HepG2 (cell line): ENCODE measurements at regions not wholly inside any gene's neighbourhood (a gene's known extent, or its start where the extent isn't known, plus 50 kb on each side); places are given as distances from the start of the nearest gene placed in this dataset.

Source experiments
- ELF4 ChIP-seq: sonication (generic); formaldehyde crosslinking; IDR thresholded peaks from 2 replicates; pipeline ENCODE4 v1.5.0; 2020; ENCODE audit warnings: missing genetic modification reagents, mild to moderate bottlenecking, moderate library complexity, borderline replicate concordance
- KDM5B ChIP-seq: sonication (generic); formaldehyde crosslinking; IDR thresholded peaks from 2 replicates; pipeline ENCODE4 v1.4.0; 2020; ENCODE audit warnings: missing genetic modification reagents, mild to moderate bottlenecking, borderline replicate concordance
- KLF15 ChIP-seq: sonication (generic); formaldehyde crosslinking; IDR thresholded peaks from 2 replicates; pipeline ENCODE4 v1.8.1; 2023; ENCODE audit warnings: borderline replicate concordance, mild to moderate bottlenecking, inconsistent platforms, missing genetic modification reagents, mixed read lengths
- REPIN1 ChIP-seq: sonication (generic); formaldehyde crosslinking; IDR thresholded peaks from 2 replicates; pipeline ENCODE4 v1.8.0; 2022; ENCODE audit warnings: missing genetic modification reagents, low read depth, mild to moderate bottlenecking, borderline replicate concordance
- SIX4 ChIP-seq: sonication (generic); formaldehyde crosslinking; IDR thresholded peaks from 2 replicates; pipeline ENCODE4 v1.4.0; 2020; ENCODE audit warnings: missing genetic modification reagents
- TBX3 ChIP-seq: fragments of 450-650 bp; IDR thresholded peaks from 2 replicates; pipeline ENCODE4 v1.6.1; 2017; ENCODE audit warnings: antibody characterized with exemption, mild to moderate bottlenecking, inconsistent platforms, borderline replicate concordance
- THYN1 ChIP-seq: sonication (generic); formaldehyde crosslinking; IDR thresholded peaks from 2 replicates; pipeline ENCODE4 v1.8.1; 2023; ENCODE audit warnings: low read depth, mild to moderate bottlenecking, moderate library complexity, missing genetic modification reagents, borderline replicate concordance
- ZMYM2 ChIP-seq: sonication (generic); formaldehyde crosslinking; IDR thresholded peaks from 2 replicates; pipeline ENCODE4 v1.8.0; 2022; ENCODE audit warnings: mild to moderate bottlenecking, missing genetic modification reagents
- ZNF737 ChIP-seq: sonication (generic); formaldehyde crosslinking; IDR thresholded peaks from 2 replicates; pipeline ENCODE4 v1.5.0; 2020; ENCODE audit warnings: missing genetic modification reagents, mild to moderate bottlenecking, borderline replicate concordance
- TF ChIP-seq, protein P1 (sequence below): sonication (generic); formaldehyde crosslinking; IDR thresholded peaks from 2 replicates; pipeline ENCODE4 v1.8.1; 2023; ENCODE audit warnings: mild to moderate bottlenecking, missing genetic modification reagents
- TF ChIP-seq, protein P2 (sequence below): sonication (generic); formaldehyde crosslinking; IDR thresholded peaks from 2 replicates; pipeline ENCODE4 v1.4.0; 2020; ENCODE audit warnings: missing genetic modification reagents, borderline replicate concordance

DNA sequence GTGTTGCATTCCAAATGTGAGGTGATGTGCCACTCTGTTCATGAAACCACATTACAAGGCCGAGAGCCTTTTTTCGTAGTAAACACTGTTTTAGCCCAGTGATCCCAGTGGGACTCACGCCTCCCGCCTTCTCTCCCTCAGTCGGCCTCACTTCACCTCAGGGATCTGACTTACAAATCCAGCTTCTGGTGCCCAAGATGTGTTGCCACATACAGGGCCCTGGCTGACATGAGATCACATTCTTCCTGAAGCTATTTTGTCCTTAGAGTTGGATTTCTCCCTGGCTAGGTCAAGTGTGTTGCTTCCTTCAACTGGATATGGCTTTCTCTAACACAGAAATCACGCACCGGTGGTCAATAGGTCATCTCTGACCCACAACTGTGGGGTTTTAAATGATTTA, 354.7 kb downstream of the FBXW7 start (continued):
- TF ChIP-seq, protein P1, sequence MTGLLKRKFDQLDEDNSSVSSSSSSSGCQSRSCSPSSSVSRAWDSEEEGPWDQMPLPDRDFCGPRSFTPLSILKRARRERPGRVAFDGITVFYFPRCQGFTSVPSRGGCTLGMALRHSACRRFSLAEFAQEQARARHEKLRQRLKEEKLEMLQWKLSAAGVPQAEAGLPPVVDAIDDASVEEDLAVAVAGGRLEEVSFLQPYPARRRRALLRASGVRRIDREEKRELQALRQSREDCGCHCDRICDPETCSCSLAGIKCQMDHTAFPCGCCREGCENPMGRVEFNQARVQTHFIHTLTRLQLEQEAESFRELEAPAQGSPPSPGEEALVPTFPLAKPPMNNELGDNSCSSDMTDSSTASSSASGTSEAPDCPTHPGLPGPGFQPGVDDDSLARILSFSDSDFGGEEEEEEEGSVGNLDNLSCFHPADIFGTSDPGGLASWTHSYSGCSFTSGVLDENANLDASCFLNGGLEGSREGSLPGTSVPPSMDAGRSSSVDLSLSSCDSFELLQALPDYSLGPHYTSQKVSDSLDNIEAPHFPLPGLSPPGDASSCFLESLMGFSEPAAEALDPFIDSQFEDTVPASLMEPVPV, result no peak
- TF ChIP-seq ZNF737 (CRISPR knock-in tag) (no peak), ZMYM2 (no peak), THYN1 (no peak), ELF4 (no peak), REPIN1 (CRISPR knock-in tag) (no peak), KDM5B (CRISPR knock-in tag) (no peak), TBX3 (no peak), SIX4 (CRISPR knock-in tag) (no peak), KLF15 (CRISPR knock-in tag) (no peak)
- TF ChIP-seq, protein P2, sequence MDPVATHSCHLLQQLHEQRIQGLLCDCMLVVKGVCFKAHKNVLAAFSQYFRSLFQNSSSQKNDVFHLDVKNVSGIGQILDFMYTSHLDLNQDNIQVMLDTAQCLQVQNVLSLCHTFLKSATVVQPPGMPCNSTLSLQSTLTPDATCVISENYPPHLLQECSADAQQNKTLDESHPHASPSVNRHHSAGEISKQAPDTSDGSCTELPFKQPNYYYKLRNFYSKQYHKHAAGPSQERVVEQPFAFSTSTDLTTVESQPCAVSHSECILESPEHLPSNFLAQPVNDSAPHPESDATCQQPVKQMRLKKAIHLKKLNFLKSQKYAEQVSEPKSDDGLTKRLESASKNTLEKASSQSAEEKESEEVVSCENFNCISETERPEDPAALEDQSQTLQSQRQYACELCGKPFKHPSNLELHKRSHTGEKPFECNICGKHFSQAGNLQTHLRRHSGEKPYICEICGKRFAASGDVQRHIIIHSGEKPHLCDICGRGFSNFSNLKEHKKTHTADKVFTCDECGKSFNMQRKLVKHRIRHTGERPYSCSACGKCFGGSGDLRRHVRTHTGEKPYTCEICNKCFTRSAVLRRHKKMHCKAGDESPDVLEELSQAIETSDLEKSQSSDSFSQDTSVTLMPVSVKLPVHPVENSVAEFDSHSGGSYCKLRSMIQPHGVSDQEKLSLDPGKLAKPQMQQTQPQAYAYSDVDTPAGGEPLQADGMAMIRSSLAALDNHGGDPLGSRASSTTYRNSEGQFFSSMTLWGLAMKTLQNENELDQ (CRISPR knock-in tag), result no peak
- TF ChIP-seq, all 625 proteins: peak for 0
